ENCODE measurements at regions not wholly inside any gene's neighbourhood (a gene's known extent, or its start where the extent isn't known, plus 50 kb on each side); places are given as distances from the start of the nearest gene placed in this dataset.
A peak's percentile ranks its signal among the peaks of the same experiment; 100 is the strongest.

DNA sequence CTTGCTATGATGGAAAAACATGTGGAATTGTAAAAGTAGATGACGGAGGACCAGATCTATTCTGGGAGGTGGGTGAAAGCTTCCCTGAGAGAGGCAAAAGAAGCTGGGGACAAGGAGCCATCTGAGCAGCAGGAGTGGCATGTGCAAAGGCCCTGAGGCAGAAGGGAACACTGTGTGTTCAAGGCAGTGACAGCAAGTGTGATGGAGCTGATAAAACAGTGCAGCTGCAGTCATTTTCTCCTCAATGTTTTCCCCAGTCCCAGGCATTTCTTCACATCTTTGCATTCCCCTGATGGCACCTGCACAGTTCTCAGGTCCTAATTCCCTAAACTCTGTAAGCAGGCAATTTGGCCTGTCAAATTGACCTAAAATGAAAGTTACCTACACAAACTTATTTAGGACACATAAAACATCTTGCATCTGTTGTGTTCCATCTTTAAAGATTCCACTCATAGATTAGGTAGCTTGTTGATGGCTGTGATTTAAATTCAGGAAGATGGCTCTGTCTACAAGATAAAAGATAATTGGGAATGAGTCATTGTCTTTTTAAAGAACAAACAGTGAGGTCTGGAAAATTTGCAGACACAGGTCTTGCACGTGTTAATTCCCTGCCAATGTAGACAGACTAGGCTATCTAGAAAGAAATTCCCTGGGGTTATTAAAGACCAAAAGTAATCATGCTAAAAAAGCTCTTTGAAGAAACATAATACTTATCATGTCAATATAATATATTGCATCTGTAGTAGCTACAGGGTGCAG, 289.6 kb upstream of the SGCD start:
- H3K4me3 ChIP-seq (ENCODE audit: low read depth, low read length): no peak overlapping the region
- no peak overlapping the region for H3K27ac ChIP-seq
- H3K9me3 ChIP-seq (ENCODE audit: severe bottlenecking): no peaks in the 10 kb centered on the region
- H3K36me3 ChIP-seq: no peaks in the 10 kb centered on the region
- no peaks in the 10 kb centered on the region for H3K27me3 ChIP-seq (ENCODE audit: insufficient read depth, low read depth, severe bottlenecking)
- DNase-seq: no peak
- TF ChIP-seq CTCF (IDR thresholded peaks at IDR 0.05; ENCODE audit: low read depth, low read length): no peak

DNA sequence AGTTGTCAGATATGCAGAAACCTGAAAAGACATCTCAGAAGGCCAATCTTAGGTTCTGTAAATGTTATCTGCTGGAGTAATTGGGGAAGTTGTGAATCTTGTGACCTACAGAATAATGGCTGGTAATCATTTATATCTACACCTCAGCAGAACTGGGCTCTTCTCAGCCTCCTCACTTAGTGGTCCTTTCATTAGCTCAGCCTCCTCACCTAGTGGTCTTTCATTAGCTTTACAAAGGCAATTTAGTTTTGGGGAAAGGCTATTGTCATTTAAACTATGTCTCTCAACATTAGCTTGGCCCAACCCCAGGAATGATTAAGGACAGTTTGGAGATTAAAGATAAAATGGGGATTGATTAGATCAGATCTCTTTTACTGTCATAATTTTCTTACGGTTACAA, 284.2 kb upstream of the SGCD start:
- no peak for DNase-seq
- no peaks in the 10 kb centered on the region for H3K9me3 ChIP-seq (ENCODE audit: severe bottlenecking)
- H3K4me3 ChIP-seq (ENCODE audit: low read depth, low read length): no peak overlapping the region
- no peak overlapping the region for H3K27ac ChIP-seq
- H3K27me3 ChIP-seq (ENCODE audit: insufficient read depth, low read depth, severe bottlenecking): no peaks in the 10 kb centered on the region
- TF ChIP-seq CTCF (IDR thresholded peaks at IDR 0.05; ENCODE audit: low read depth, low read length): no peak
- H3K36me3 ChIP-seq: no peaks in the 10 kb centered on the region

DNA sequence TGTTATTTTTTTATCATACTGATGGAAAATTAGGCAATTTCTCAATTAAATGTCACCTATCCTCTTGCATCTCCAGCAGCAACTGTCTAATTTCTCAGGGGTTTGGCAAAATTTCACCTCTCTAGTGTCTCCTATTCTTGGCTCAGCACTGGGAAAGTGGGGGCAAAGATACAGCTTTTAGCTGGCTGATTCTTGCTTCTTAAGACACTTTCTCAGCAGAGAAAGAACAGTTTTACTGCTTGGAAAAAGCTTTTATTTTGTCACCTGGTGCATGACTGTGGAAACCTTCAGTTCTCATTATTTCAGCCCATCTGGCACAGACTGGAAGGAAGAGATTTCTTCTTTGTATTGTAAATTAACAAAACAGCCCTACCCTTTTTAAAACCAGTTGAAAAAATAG, 283.6 kb upstream of the SGCD start:
- Histone ChIP-seq H3K36me3 (no peaks in the 10 kb centered on the region), H3K4me3 (ENCODE audit: low read depth, low read length) (no peak overlapping the region), H3K27ac (no peak overlapping the region), H3K27me3 (ENCODE audit: insufficient read depth, low read depth, severe bottlenecking) (no peaks in the 10 kb centered on the region), H3K9me3 (ENCODE audit: severe bottlenecking) (no peaks in the 10 kb centered on the region)
- DNase-seq: no peak
- TF ChIP-seq CTCF (IDR thresholded peaks at IDR 0.05; ENCODE audit: low read depth, low read length): no peak

GRCh38 chr5:156051972-156052371, 275.0 kb upstream of the SGCD start:
- TF ChIP-seq CTCF (IDR thresholded peaks at IDR 0.05; ENCODE audit: low read depth, low read length): 0 out of 2 replicates have a peak, but pooled peaks have one; percentile 17
- H3K27ac ChIP-seq: no peak overlapping the region
- H3K27me3 ChIP-seq (ENCODE audit: insufficient read depth, low read depth, severe bottlenecking): no peaks in the 10 kb centered on the region
- peak; percentile 24 for DNase-seq
- H3K36me3 ChIP-seq: no peaks in the 10 kb centered on the region
- no peaks in the 10 kb centered on the region for H3K9me3 ChIP-seq (ENCODE audit: severe bottlenecking)
- H3K4me3 ChIP-seq (ENCODE audit: low read depth, low read length): no peak overlapping the region

- Histone ChIP-seq H3K36me3 (no peaks in the 10 kb centered on the region), H3K27ac (no peak overlapping the region), H3K27me3 (ENCODE audit: insufficient read depth, low read depth, severe bottlenecking) (no peaks in the 10 kb centered on the region), H3K4me3 (ENCODE audit: low read depth, low read length) (no peak overlapping the region), H3K9me3 (ENCODE audit: severe bottlenecking) (no peaks in the 10 kb centered on the region)
- TF ChIP-seq CTCF (IDR thresholded peaks at IDR 0.05; ENCODE audit: low read depth, low read length): no peak
- no peak for DNase-seq
Measured at GRCh38 chr5:156052656-156053055, 274.3 kb upstream of the SGCD start.

- H3K9me3 ChIP-seq (ENCODE audit: severe bottlenecking): no peaks in the 10 kb centered on the region
- no peaks in the 10 kb centered on the region for H3K27me3 ChIP-seq (ENCODE audit: insufficient read depth, low read depth, severe bottlenecking)
- no peak overlapping the region for H3K27ac ChIP-seq
- TF ChIP-seq CTCF (IDR thresholded peaks at IDR 0.05; ENCODE audit: low read depth, low read length): no peak
- no peaks in the 10 kb centered on the region for H3K36me3 ChIP-seq
- H3K4me3 ChIP-seq (ENCODE audit: low read depth, low read length): no peak overlapping the region
- no peak for DNase-seq
Measured at GRCh38 chr5:156053056-156053455, 273.9 kb upstream of the SGCD start.

All from WERI-Rb-1 (cell line).